Loucy (cell line): ENCODE measurements at regions not wholly inside any gene's neighbourhood (a gene's known extent, or its start where the extent isn't known, plus 50 kb on each side); places are given as distances from the start of the nearest gene placed in this dataset.

Source experiments
- H2AFZ ChIP-seq: fragments of 200-600 bp; sonication (generic); 2 replicates; pipeline ENCODE4 v1.6.0; 2016; ENCODE audit warnings: antibody characterized with exemption, mild to moderate bottlenecking, low read length, moderate library complexity
- H3F3A ChIP-seq: fragments of 200-600 bp; 2 replicates; pipeline ENCODE4 v1.6.0; 2016; ENCODE audit warnings: antibody characterized with exemption, low read depth, mild to moderate bottlenecking
- H3K27me3 ChIP-seq: fragments of 200-600 bp; sonication (generic); 2 replicates; pipeline ENCODE4 v1.6.1; 2014; ENCODE audit warnings: low read length, mild to moderate bottlenecking; ENCODE audit not compliant: insufficient read depth, poor library complexity, severe bottlenecking
- H3K36me3 ChIP-seq: fragments of 200-600 bp; sonication (generic); 2 replicates; pipeline ENCODE4 v1.6.1; 2016; ENCODE audit warnings: low read length; ENCODE audit not compliant: insufficient read depth
- H3K4me1 ChIP-seq: fragments of 200-600 bp; sonication (generic); 2 replicates; pipeline ENCODE4 v1.5.1; 2014; ENCODE audit warnings: low read length, mild to moderate bottlenecking; ENCODE audit not compliant: insufficient read depth, poor library complexity, severe bottlenecking
- H3K4me2 ChIP-seq: fragments of 200-600 bp; sonication (generic); 2 replicates; pipeline ENCODE4 v1.6.0; 2014; ENCODE audit warnings: antibody characterized with exemption, low read length, low read depth, mild to moderate bottlenecking; ENCODE audit not compliant: poor library complexity, severe bottlenecking
- H3K4me3 ChIP-seq: fragments of 200-600 bp; sonication (generic); 2 replicates; pipeline ENCODE4 v1.5.1; 2014; ENCODE audit warnings: low read length, mild to moderate bottlenecking, mixed read lengths; ENCODE audit not compliant: poor library complexity, severe bottlenecking
- H3K79me2 ChIP-seq: fragments of 200-600 bp; sonication (generic); 2 replicates; pipeline ENCODE4 v1.6.1; 2014; ENCODE audit warnings: low read length; ENCODE audit not compliant: insufficient read depth
- H3K9ac ChIP-seq: fragments of 200-600 bp; sonication (generic); 2 replicates; pipeline ENCODE4 v1.6.0; 2014; ENCODE audit warnings: mild to moderate bottlenecking, low read depth, low read length, moderate library complexity; ENCODE audit not compliant: poor library complexity, severe bottlenecking
- H3K9me2 ChIP-seq: fragments of 200-600 bp; sonication (generic); replicated peaks from 2 replicates; pipeline ENCODE4 v1.6.1; 2016; ENCODE audit warnings: low read depth, low read length, mixed read lengths
- H3K9me3 ChIP-seq: fragments of 200-600 bp; sonication (generic); 2 replicates; pipeline ENCODE4 v1.6.1; 2014; ENCODE audit warnings: mild to moderate bottlenecking, antibody characterized with exemption, low read length, low read depth; ENCODE audit not compliant: insufficient read depth
- H4K20me1 ChIP-seq: fragments of 200-600 bp; sonication (generic); 2 replicates; pipeline ENCODE4 v1.6.0; 2014; ENCODE audit warnings: antibody characterized with exemption, low read length, mild to moderate bottlenecking; ENCODE audit not compliant: insufficient read depth, poor library complexity, severe bottlenecking
- CTCF ChIP-seq: fragments of 200-600 bp; sonication (generic); conservative IDR thresholded peaks from 2 replicates; pipeline ENCODE4 v1.5.1; 2014; ENCODE audit warnings: mild to moderate bottlenecking, antibody characterized with exemption, low read length
- EZH2phosphoT487 ChIP-seq: fragments of 200-600 bp; IDR thresholded peaks from 2 replicates; pipeline ENCODE4 v1.6.1; 2018; ENCODE audit warnings: antibody characterized with exemption, mild to moderate bottlenecking, moderate library complexity, borderline replicate concordance

DNA sequence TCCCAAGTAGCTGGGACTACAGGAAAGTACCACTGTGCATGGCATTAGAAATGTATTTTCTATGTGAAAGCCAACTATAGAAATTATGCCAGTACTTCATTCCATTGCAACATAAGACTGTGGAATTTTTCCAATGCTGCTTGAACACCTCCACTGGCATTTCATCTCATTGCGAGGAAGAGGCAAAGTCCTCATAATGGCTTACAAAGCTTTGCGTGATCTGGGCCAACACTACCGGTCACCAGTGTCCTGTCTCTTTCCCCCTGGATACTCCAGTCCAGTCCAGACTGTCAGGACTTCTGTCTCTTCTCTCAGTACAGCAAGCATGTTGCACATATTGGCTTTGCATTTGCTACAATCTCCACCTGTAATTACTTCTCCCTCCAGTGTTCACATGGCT lies 223.5 kb downstream of the GPD2 start:
- no peaks in the 10 kb centered on the region for H3F3A ChIP-seq
- no peaks in the 10 kb centered on the region for H3K4me1 ChIP-seq
- TF ChIP-seq CTCF (no peak), EZH2phosphoT487 (no peak)
- H3K79me2 ChIP-seq: no peaks in the 10 kb centered on the region
- H3K9me3 ChIP-seq: no peaks in the 10 kb centered on the region
- H3K9me2 ChIP-seq: no peaks in the 10 kb centered on the region
- no peak overlapping the region for H3K4me3 ChIP-seq
- no peak overlapping the region for H3K9ac ChIP-seq
- no peaks in the 10 kb centered on the region for H3K36me3 ChIP-seq
- H4K20me1 ChIP-seq: no peaks in the 10 kb centered on the region
- no peak overlapping the region for H3K4me2 ChIP-seq
- no peak overlapping the region for H2AFZ ChIP-seq
- H3K27me3 ChIP-seq: no peaks in the 10 kb centered on the region

GRCh38 chr2:156663757-156664409 lies 227.7 kb downstream of the GPD2 start:
- no peaks in the 10 kb centered on the region for H3K27me3 ChIP-seq
- H3K9me3 ChIP-seq: no peaks in the 10 kb centered on the region
- H2AFZ ChIP-seq: no peak overlapping the region
- H3K4me2 ChIP-seq: no peak overlapping the region
- no peaks in the 10 kb centered on the region for H3K36me3 ChIP-seq
- no peak overlapping the region for H3K9ac ChIP-seq
- no peaks in the 10 kb centered on the region for H3K4me1 ChIP-seq
- H4K20me1 ChIP-seq: no peaks in the 10 kb centered on the region
- H3F3A ChIP-seq: no peaks in the 10 kb centered on the region
- TF ChIP-seq EZH2phosphoT487: no peak
- TF ChIP-seq CTCF: no peak
- no peaks in the 10 kb centered on the region for H3K79me2 ChIP-seq
- no peak overlapping the region for H3K4me3 ChIP-seq
- H3K9me2 ChIP-seq: no peaks in the 10 kb centered on the region

- Histone ChIP-seq H3K4me2 (no peak overlapping the region), H3K27me3 (no peaks in the 10 kb centered on the region), H3K9me2 (no peaks in the 10 kb centered on the region), H3K9ac (no peak overlapping the region), H3K4me3 (no peak overlapping the region), H2AFZ (no peak overlapping the region), H3K9me3 (no peaks in the 10 kb centered on the region), H3K4me1 (no peaks in the 10 kb centered on the region), H3K36me3 (no peaks in the 10 kb centered on the region), H4K20me1 (no peaks in the 10 kb centered on the region), H3F3A (no peaks in the 10 kb centered on the region), H3K79me2 (no peaks in the 10 kb centered on the region)
- no peak for TF ChIP-seq CTCF
- no peak for TF ChIP-seq EZH2phosphoT487
Observed at GRCh38 chr2:156666130-156666785, 230.1 kb downstream of the GPD2 start.
